A549 (cell line): ENCODE measurements at regions not wholly inside any gene's neighbourhood (a gene's known extent, or its start where the extent isn't known, plus 50 kb on each side); places are given as distances from the start of the nearest gene placed in this dataset.

Experiments
- ATAC-seq, 2 experiments: fragments of 200-7000 bp in 1 of 2; fragments of >200 bp in 1 of 2; cut with Nextera tagmentation in 1 of 2; cut with Tn5 transposase in 1 of 2; 3 replicates each; pipeline versions ENCODE4 v1.8.0 to v1.9.1; 2018 to 2020; ENCODE audit warnings: mild to moderate bottlenecking in 1 of 2, moderate library complexity in 1 of 2
- CTCF ChIA-PET: fragments of 300-600 bp; sonication (Branson Sonifier 250); formaldehyde crosslinking; extraction: SDS; loops from one replicate; lab custom pipeline; 2021; ENCODE audit warnings: antibody characterized with exemption, inconsistent platforms; lab: Yijun Ruan, JAX
- POLR2A ChIA-PET: fragments of 350-600 bp; formaldehyde crosslinking; extraction: SDS; loops from one replicate; lab custom pipeline; 2021; ENCODE audit warnings: antibody characterized with exemption, inconsistent platforms; lab: Yijun Ruan, JAX
- DNase-seq, 2 experiments: peaks; one replicate each; pipeline versions ENCODE4 v3.0.0 to v3.0.0-alpha.2; 2011 to 2016; ENCODE audit warnings: low read depth in 1 of 2, low spot score in 1 of 2
- FAIRE-seq: peaks from 2 replicates; lab custom pipeline; 2011; peaks lifted over from hg19 to GRCh38; lab: Jason Lieb, UNC
- H3K27ac ChIP-seq, 2 experiments: fragments of >200 bp; sonication (Bioruptor Twin); formaldehyde crosslinking; 3 replicates each; pipeline ENCODE4 v1.5.1; 2016 to 2017
- H3K4me1 ChIP-seq: fragments of >200 bp; sonication (Bioruptor Twin); formaldehyde crosslinking; 3 replicates; pipeline ENCODE4 v1.6.1; 2016
- H3K4me2 ChIP-seq: fragments of >200 bp; sonication (Bioruptor Twin); formaldehyde crosslinking; 3 replicates; pipeline ENCODE4 v1.6.1; 2016
- H3K4me3 ChIP-seq: fragments of >200 bp; sonication (Bioruptor Twin); formaldehyde crosslinking; 3 replicates; pipeline ENCODE4 v1.5.1; 2016
- H3K9me3 ChIP-seq: fragments of >200 bp; sonication (Bioruptor Twin); formaldehyde crosslinking; 3 replicates; pipeline ENCODE4 v1.6.1; 2016
- BCL3 ChIP-seq: fragments of >200 bp; sonication (Bioruptor Twin); formaldehyde crosslinking; IDR thresholded peaks from 3 replicates; pipeline ENCODE4 v1.6.1; 2016
- BHLHE40 ChIP-seq: IDR thresholded peaks from 2 replicates; pipeline ENCODE4 v1.6.1; 2012; ENCODE audit warnings: low read depth, low read length, inconsistent platforms
- CBX8 ChIP-seq: fragments of 200-600 bp; sonication (generic); IDR thresholded peaks from 2 replicates; pipeline ENCODE4 v1.6.1; 2016
- CHD4 ChIP-seq: fragments of 200-600 bp; sonication (generic); IDR thresholded peaks from 2 replicates; pipeline ENCODE4 v1.6.1; 2016; ENCODE audit warnings: antibody characterized with exemption, mild to moderate bottlenecking, borderline replicate concordance
- EHF ChIP-seq: fragments of 250-450 bp; sonication (Bioruptor Pico); IDR thresholded peaks from 2 replicates; pipeline ENCODE4 v1.5.0; 2020; ENCODE audit warnings: mild to moderate bottlenecking
- EHMT2 ChIP-seq: fragments of 200-600 bp; sonication (generic); IDR thresholded peaks from 2 replicates; pipeline ENCODE4 v1.6.1; 2016; ENCODE audit warnings: antibody characterized with exemption, low read depth, mild to moderate bottlenecking, moderate library complexity
- FOSL2 ChIP-seq, 2 experiments: fragments of 450-650 bp in 1 of 2; fragments of >200 bp in 1 of 2; sonication (Bioruptor Twin) in 1 of 2; formaldehyde crosslinking; IDR thresholded peaks; 2 replicates each; pipeline versions ENCODE4 v1.5.0 to v1.6.1; 2016 to 2020; ENCODE audit warnings: mild to moderate bottlenecking in 1 of 2, moderate library complexity in 1 of 2
- FOXS1 ChIP-seq: fragments of 250-450 bp; sonication (Bioruptor Pico); IDR thresholded peaks from 2 replicates; pipeline ENCODE4 v1.5.0; 2020; ENCODE audit warnings: mild to moderate bottlenecking, moderate library complexity
- HDAC2 ChIP-seq: fragments of 200-600 bp; sonication (generic); IDR thresholded peaks from 2 replicates; pipeline ENCODE4 v1.6.1; 2016
- HMGXB4 ChIP-seq: fragments of 250-450 bp; sonication (Bioruptor Pico); IDR thresholded peaks from 2 replicates; pipeline ENCODE4 v1.5.0; 2021; ENCODE audit warnings: mild to moderate bottlenecking, moderate library complexity, borderline replicate concordance
- HOXA7 ChIP-seq: fragments of 250-450 bp; sonication (Bioruptor Pico); IDR thresholded peaks from 2 replicates; pipeline ENCODE4 v1.5.0; 2020; ENCODE audit warnings: mild to moderate bottlenecking, moderate library complexity
- HOXB13 ChIP-seq: fragments of 250-450 bp; sonication (Bioruptor Pico); IDR thresholded peaks from 2 replicates; pipeline ENCODE4 v1.5.0; 2020; ENCODE audit warnings: low read depth, mild to moderate bottlenecking, moderate library complexity
- HOXB5 ChIP-seq: fragments of 250-450 bp; sonication (Bioruptor Pico); IDR thresholded peaks from 2 replicates; pipeline ENCODE4 v1.5.0; 2020; ENCODE audit warnings: mild to moderate bottlenecking, moderate library complexity
- JUNB ChIP-seq: fragments of >200 bp; sonication (Bioruptor Twin); formaldehyde crosslinking; IDR thresholded peaks from 2 replicates; pipeline ENCODE4 v1.6.1; 2016
- KDM1A ChIP-seq: fragments of 200-600 bp; sonication (generic); IDR thresholded peaks from 2 replicates; pipeline ENCODE4 v1.6.1; 2016; ENCODE audit warnings: low read depth, mild to moderate bottlenecking
- KDM5A ChIP-seq: fragments of 200-600 bp; sonication (generic); IDR thresholded peaks from 2 replicates; pipeline ENCODE4 v1.6.1; 2016; ENCODE audit warnings: antibody characterized with exemption, mild to moderate bottlenecking
- MAFK ChIP-seq: fragments of 450-650 bp; IDR thresholded peaks from 2 replicates; pipeline ENCODE4 v1.6.1; 2014; ENCODE audit not compliant: partially characterized antibody
- MAZ ChIP-seq: fragments of 150-350 bp; IDR thresholded peaks from 2 replicates; pipeline ENCODE4 v1.6.1; 2014; ENCODE audit warnings: antibody characterized with exemption, low read depth, low read length, borderline replicate concordance
- MYC ChIP-seq: IDR thresholded peaks from 2 replicates; pipeline ENCODE4 v1.6.1; 2012; ENCODE audit warnings: mild to moderate bottlenecking, inconsistent platforms, low read length, improper control_type of control experiment, borderline replicate concordance
- NPAS2 ChIP-seq: fragments of 250-450 bp; sonication (Bioruptor Pico); IDR thresholded peaks from 2 replicates; pipeline ENCODE4 v1.8.0; 2022; ENCODE audit warnings: mild to moderate bottlenecking, moderate library complexity, borderline replicate concordance
- POLR2AphosphoS2 ChIP-seq: conservative IDR thresholded peaks from 2 replicates; pipeline ENCODE4 v1.6.1; 2012; ENCODE audit warnings: low read length, improper control_type of control experiment, inconsistent platforms
- RARB ChIP-seq: fragments of 250-450 bp; sonication (Bioruptor Pico); IDR thresholded peaks from 2 replicates; pipeline ENCODE4 v1.8.0; 2021; ENCODE audit warnings: mild to moderate bottlenecking, moderate library complexity
- REST ChIP-seq: fragments of 200-600 bp; sonication (generic); IDR thresholded peaks from 2 replicates; pipeline ENCODE4 v1.6.1; 2016; ENCODE audit warnings: antibody characterized with exemption, mild to moderate bottlenecking, moderate library complexity
- RFX5 ChIP-seq: fragments of 450-650 bp; IDR thresholded peaks from 2 replicates; pipeline ENCODE4 v1.7.1; 2014; ENCODE audit warnings: antibody characterized with exemption, mild to moderate bottlenecking, moderate library complexity
- SMC3 ChIP-seq: fragments of >200 bp; sonication (Bioruptor Twin); formaldehyde crosslinking; IDR thresholded peaks from 3 replicates; pipeline ENCODE4 v1.6.1; 2018; ENCODE audit warnings: inconsistent platforms
- TFCP2L1 ChIP-seq: fragments of 250-450 bp; sonication (Bioruptor Pico); IDR thresholded peaks from 2 replicates; pipeline ENCODE4 v1.5.0; 2021; ENCODE audit warnings: mild to moderate bottlenecking
- TP53 ChIP-seq: fragments of 250-450 bp; sonication (Bioruptor Pico); IDR thresholded peaks from 2 replicates; pipeline ENCODE4 v1.5.0; 2021; ENCODE audit warnings: mild to moderate bottlenecking, moderate library complexity
- ZC3H11A ChIP-seq: fragments of 450-650 bp; IDR thresholded peaks from 2 replicates; pipeline ENCODE4 v1.6.1; 2014; ENCODE audit warnings: antibody characterized with exemption, mild to moderate bottlenecking
- ZFP36 ChIP-seq: fragments of 450-650 bp; IDR thresholded peaks from 2 replicates; pipeline ENCODE4 v1.6.1; 2014; ENCODE audit warnings: borderline replicate concordance; ENCODE audit not compliant: partially characterized antibody
- WGBS: methylation state at CpG from one replicate; pipeline ENCODE4 v1.1.6; 2017; ENCODE audit errors: missing lambda C conversion rate; 5-methylcytosine and 5-hydroxymethylcytosine counted together

DNA sequence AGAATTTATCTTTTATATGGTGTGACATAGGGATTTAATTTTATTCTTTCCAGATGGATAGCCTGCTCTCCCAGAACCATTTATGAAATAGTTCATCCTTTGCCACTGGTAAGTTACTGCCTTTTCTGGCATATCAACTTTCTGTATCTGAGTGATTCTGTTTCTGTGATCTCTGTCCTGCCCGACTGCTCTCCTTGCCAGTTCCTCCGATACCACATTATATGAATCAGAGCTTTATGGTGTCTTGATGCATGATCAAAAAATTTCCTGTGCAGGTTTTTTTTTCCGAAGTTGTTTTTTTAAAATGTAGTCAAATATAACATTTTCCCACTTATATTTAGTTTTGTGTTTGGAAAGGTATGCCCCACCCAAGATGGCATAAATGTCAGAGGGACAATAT is 242.5 kb downstream of the CYP26B1 start (continued):
- TF ChIP-seq REST (no peak), HOXA7 (no peak), JUNB (no peak), BHLHE40 (no peak), FOXS1 (CRISPR knock-in tag) (no peak)

GRCh38 chr2:71903841-71904240 is 243.8 kb downstream of the CYP26B1 start:
- FAIRE-seq = peak; percentile 56
- TF ChIP-seq TP53 (CRISPR knock-in tag) = no peak
- TF ChIP-seq EHF (CRISPR knock-in tag) = no peak
- TF ChIP-seq MAZ = no peak
- TF ChIP-seq MAFK = no peak
- TF ChIP-seq RARB (CRISPR knock-in tag) = no peak
- no peak for TF ChIP-seq TFCP2L1 (CRISPR knock-in tag)
- TF ChIP-seq HDAC2 = no peak
- no peak for TF ChIP-seq FOSL2 (IDR thresholded peaks at IDR 0.05)
- TF ChIP-seq FOSL2 (CRISPR knock-in tag; IDR thresholded peaks at IDR 0.05) = no peak
- no peak for TF ChIP-seq BCL3
- no peak for TF ChIP-seq KDM5A
- TF ChIP-seq ZFP36 = no peak
- TF ChIP-seq, all 56 proteins: peak for 0

DNA sequence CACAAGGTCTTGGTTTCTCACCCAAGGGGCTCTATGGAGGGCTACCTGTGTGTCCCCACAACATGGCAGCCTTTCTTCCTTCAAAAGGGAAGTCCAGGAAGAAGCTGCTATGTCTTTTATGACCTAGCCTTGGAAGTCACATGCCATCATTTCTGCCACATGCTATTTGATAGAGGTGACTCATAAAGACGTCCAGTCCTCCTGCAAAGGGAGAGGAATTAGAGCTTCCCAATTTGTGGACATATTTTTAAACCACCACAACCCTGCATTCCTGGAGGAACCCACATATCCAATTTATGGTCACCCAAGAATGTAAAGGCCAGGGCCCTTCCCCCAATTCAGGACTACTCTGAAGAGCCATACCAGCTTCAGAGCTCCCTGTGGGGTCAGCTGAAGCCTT is 246.2 kb downstream of the CYP26B1 start:
- Histone ChIP-seq H3K4me3 (no peak overlapping the region), H3K4me2 (no peak overlapping the region), H3K4me1 (no peaks in the 10 kb centered on the region), H3K27ac (no peak overlapping the region), H3K9me3 (no peaks in the 10 kb centered on the region)
- ATAC-seq (no peak), DNase-seq (no peak), FAIRE-seq (no peak)
- CTCF ChIA-PET = interaction anchor here (0.9 to 1.5 kb wide), 5 partner anchors 23 to 678 kb away, joined by 3 to 7 read pairs (median 3); no protein-coding TSS in a partner anchor
- TF ChIP-seq EHMT2 (no peak), CHD4 (no peak), RFX5 (no peak), POLR2AphosphoS2 (no peak), CBX8 (no peak), HMGXB4 (CRISPR knock-in tag) (no peak), HDAC2 (no peak), MYC (no peak), HOXB13 (CRISPR knock-in tag) (no peak), NPAS2 (CRISPR knock-in tag) (no peak), EHF (CRISPR knock-in tag) (no peak), RARB (CRISPR knock-in tag) (no peak), ZC3H11A (no peak), SMC3 (no peak), KDM1A (no peak), HOXB5 (CRISPR knock-in tag) (no peak)
- POLR2A ChIA-PET = no interaction called here
- WGBS = 5% methylated on average over 1 of the region's 1 CpG

More at GRCh38 chr2:71903841-71904240, 243.8 kb downstream of the CYP26B1 start:
- Histone ChIP-seq H3K4me1 (no peaks in the 10 kb centered on the region), H3K27ac (no peak overlapping the region), H3K4me3 (no peak overlapping the region), H3K9me3 (peaks cover 7% of the 10 kb centered on the region; the same call in 2 of the 3 replicates), H3K4me2 (no peak overlapping the region)
- CTCF ChIA-PET = interaction anchor here (0.7 kb wide), 1 partner anchor 20 kb away, joined by 3 read pairs; no protein-coding TSS in a partner anchor
- POLR2A ChIA-PET = no interaction called here
- 16% methylated on average over 1 of the region's 1 CpG for WGBS
- DNase-seq = no peak
- no peak for ATAC-seq
